Activated CD4-positive, alpha-beta T cell treated with anti-CD3 and anti-CD28 coated beads for 24 hours (primary cell): ENCODE measurements at regions not wholly inside any gene's neighbourhood (a gene's known extent, or its start where the extent isn't known, plus 50 kb on each side); places are given as distances from the start of the nearest gene placed in this dataset.
A peak's percentile ranks its signal among the peaks of the same experiment; 100 is the strongest.
"Not testable (repeated sequence)": the region's sequence is repeated elsewhere in the genome, so short reads cannot be mapped to it uniquely, and the experiment has no call there.

ENCODE experiments used
- DNase-seq, 2 donors: peaks; one replicate each; pipeline ENCODE4 v3.0.0-alpha.2; 2020; ENCODE audit warnings: low read depth in 2 of 2

GRCh38 chr14:35944847-35945246, 118.7 kb downstream of the BRMS1L start:
- no peak for DNase-seq

DNA sequence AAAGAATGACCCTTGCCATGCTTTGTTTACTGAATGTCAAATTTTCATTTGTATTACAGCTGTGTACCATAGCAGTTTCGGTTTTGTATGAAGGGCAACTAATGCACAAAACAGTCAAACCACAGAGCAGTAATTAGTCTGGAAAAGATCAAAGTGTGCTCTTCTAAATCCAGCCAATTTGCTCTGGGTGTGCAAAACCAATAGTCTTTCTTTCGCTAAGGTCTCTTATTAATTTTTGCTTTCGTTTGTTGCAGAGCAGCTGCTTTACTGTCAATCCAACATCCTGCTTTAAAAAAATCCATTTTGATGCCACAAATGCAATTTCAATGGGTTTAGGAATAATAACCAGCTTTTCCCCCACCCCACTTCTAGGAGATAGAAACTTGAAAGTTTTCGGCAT, 114.2 kb downstream of the BRMS1L start:
- no peak for DNase-seq

DNA sequence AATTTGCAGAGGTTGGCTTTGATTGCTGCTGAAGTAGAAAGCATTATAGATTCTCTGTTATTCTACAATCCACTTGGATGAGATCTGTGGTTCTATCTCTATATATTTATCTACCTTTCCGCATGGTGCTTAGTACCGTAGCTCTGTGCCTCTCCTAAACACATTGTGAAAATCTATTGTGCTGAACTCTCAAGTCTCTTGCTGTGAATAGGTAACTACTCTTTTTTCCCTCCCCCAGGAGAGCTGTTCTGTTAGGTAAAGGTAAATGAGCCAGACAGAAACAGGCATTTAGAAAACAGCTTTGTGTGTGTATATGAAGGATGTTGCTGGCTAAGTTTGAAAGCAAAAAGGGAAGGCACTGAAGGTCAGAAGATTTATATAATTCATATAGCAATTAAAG, 112.6 kb downstream of the BRMS1L start:
- no peak for DNase-seq

DNA sequence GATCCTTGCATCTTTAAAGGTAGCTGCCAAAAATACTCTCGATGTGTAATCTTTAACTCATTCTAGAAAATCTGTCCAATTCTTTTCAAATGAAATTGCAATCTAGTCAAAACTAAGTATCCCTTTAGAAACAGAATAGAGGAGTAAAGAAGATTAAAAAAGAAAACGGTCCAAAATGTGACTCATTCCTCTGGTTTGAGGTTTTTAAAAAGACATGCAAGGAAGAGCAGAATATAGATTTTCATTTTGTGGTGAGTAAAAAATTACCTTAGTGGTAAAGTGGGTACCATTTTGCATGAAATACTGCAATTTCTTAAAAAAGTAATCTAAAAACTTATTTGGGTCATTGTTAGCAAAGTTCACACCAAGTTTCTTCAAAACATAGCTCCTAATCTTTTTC, 108.4 kb downstream of the BRMS1L start:
- no peak for DNase-seq

DNA sequence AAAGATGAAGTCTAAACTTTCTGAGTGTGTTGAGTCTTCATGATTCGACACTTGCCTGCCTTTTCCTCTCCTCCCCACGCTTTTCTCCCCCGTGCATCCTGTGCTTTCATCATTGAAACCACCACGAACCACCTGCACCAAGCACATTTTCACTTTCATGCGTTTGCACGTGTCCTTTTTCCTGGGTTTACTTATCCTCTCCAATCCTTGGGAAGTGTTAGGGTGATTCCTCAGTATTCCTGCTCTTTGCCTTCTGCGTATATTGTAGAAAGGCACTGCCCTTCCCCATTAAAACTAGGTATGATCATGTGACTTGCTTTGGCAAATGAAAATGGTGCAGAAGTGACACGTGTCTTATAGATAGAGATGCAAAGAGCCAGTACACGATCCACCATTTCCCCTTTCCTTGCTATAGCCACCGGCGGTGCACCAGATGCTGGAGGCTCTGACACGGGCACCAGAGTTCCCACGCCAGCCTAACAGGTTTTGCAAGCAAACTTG, 106.6 kb downstream of the BRMS1L start:
- DNase-seq, result peak; percentile 7 to 9

DNA sequence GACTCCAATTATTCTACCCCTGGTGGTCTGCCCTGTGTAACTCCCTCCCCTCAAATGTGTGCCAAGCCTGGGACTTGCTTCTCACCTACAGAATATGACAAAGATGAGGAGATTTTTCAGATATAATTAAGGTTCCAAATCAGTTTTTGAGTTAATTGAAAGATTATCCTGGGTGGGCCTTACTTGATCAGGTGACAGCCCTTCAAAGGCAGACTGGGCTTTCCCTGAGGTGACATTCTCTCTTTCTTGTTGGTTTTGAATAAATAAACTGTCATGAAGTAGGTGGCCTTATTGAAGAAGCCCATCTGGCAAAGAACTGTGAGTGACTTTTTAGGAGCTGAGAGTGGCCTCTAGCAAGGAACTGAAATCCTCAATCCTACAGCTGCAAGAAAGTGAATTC, 106.0 kb downstream of the BRMS1L start:
- DNase-seq, result no peak

DNA sequence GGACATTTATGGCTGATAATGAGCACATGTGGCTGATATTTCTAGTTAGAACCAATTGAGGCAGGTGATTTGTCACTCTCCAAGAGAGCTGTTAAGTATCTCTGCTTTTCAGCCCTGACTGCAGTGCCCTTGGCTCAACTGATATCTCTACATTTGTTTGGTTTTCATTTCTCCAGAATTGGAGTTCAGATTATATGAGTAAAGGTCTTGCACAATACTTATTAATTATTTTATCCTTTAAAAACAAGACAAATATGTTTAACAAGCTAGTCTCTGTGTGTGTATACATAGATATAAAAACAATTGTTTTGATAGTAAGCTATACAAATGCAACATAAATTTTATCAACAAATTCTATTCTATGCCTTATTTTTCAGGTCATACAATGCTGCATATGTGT, 105.2 kb downstream of the BRMS1L start:
- DNase-seq, result no peak

- DNase-seq, result no peak
Measured at GRCh38 chr14:35929186-35929585, 103.0 kb downstream of the BRMS1L start.

DNA sequence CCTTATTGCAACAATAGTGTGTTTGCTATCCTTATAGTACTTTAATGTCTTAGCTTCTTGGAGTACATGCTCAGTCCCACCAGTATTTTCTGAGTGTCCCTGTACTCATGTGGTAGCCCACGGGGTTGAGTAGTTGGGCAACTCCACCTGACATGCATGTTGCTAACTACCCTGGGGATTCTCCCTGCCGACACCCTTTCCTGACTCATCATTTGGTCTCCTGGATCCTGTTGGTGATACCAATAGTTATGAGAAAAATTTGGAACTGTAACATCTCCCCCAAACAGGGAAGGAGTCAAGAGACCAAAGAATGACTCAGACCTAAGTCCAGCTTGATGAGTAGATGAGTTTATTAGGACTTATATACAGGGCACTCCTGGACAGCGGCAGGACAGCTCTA, 101.6 kb downstream of the BRMS1L start:
- no peak for DNase-seq

DNA sequence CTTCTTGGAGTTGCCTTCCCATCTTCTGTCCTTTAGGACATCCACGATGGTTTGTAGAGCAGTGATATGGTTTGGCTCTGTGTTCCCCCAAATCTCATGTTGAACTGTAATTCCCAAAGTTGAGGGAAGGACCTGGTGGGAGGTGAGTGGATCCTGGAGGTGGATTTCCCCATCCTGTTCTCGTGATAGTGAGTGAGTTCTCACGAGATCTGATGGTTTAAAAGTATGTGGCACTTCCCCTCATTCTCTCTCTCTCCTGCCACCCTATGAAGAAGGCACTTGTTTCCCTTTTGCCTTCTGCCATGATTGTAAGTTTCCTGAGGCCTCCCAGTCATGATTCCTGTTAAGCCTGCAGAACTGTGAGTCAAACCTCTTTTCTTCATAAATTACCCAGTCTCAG, 99.2 kb downstream of the BRMS1L start:
- no peak for DNase-seq

DNA sequence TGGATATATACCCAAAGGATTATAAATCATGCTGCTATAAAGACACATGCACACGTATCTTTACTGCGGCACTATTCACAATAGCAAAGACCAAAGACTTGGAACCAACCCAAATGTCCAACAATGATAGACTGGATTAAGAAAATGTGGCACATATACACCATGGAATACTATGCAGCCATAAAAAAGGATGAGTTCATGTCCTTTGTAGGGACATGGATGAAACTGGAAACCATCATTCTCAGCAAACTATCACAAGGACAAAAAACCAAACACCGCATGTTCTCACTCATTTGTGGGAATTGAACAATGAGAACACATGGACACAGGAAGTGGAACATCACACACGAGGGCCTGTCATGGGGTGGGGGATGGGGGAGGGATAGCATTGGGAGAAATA, 96.5 kb downstream of the BRMS1L start:
- DNase-seq, result not testable (repeated sequence)

DNA sequence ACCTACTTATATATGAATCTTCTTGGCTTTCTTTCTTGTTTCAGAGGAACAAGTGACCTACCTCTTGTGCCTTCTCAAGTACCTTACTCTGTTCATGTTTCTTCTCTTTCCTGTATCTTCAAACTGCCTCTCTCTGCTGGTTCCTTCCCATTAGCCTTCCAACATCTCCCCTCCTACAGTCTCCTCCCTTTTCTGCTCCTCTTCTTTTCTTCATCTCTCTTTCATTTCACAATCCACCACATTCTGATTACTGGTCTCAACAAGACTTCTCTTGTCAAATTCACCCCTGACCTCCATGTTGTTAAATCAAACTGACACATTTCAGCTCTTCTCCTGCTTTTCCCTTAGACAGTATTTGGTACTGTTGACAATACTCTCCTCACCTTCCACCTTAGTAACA, 95.6 kb downstream of the BRMS1L start:
- DNase-seq, result no peak
